ENCODE measurements at regions not wholly inside any gene's neighbourhood (a gene's known extent, or its start where the extent isn't known, plus 50 kb on each side); places are given as distances from the start of the nearest gene placed in this dataset.

GRCh38 chr11:112369916-112370315 lies 109.3 kb upstream of the PLET1 start:
- TF ChIP-seq POLR2A (IDR thresholded peaks at IDR 0.05; ENCODE audit: low read depth, low read length): no peak
- TF ChIP-seq, protein P1, sequence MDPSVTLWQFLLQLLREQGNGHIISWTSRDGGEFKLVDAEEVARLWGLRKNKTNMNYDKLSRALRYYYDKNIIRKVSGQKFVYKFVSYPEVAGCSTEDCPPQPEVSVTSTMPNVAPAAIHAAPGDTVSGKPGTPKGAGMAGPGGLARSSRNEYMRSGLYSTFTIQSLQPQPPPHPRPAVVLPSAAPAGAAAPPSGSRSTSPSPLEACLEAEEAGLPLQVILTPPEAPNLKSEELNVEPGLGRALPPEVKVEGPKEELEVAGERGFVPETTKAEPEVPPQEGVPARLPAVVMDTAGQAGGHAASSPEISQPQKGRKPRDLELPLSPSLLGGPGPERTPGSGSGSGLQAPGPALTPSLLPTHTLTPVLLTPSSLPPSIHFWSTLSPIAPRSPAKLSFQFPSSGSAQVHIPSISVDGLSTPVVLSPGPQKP (IDR thresholded peaks at IDR 0.05; ENCODE audit: borderline replicate concordance, low read depth, low read length): no peak
- TF ChIP-seq RFX5 (IDR thresholded peaks at IDR 0.05; ENCODE audit: low read depth, low read length): no peak
- TF ChIP-seq NFE2L2 (IDR thresholded peaks at IDR 0.05; ENCODE audit: low read depth, low read length): no peak
- TF ChIP-seq CHD1 (IDR thresholded peaks at IDR 0.05; ENCODE audit: low read depth, low read length): no peak
- no peak for TF ChIP-seq MAFK (IDR thresholded peaks at IDR 0.05; ENCODE audit: low read depth, low read length)
- TF ChIP-seq MXI1 (IDR thresholded peaks at IDR 0.05; ENCODE audit: borderline replicate concordance, low read depth, low read length): no peak
- no peak for TF ChIP-seq RCOR1 (IDR thresholded peaks at IDR 0.05; ENCODE audit: insufficient replicate concordance, low read length)
- no peak for TF ChIP-seq CTCF (conservative IDR thresholded peaks at IDR 0.05; ENCODE audit: low read depth, low read length)
- TF ChIP-seq MAZ (IDR thresholded peaks at IDR 0.05; ENCODE audit: borderline replicate concordance, low read depth, low read length): no peak
- TF ChIP-seq, protein P2, sequence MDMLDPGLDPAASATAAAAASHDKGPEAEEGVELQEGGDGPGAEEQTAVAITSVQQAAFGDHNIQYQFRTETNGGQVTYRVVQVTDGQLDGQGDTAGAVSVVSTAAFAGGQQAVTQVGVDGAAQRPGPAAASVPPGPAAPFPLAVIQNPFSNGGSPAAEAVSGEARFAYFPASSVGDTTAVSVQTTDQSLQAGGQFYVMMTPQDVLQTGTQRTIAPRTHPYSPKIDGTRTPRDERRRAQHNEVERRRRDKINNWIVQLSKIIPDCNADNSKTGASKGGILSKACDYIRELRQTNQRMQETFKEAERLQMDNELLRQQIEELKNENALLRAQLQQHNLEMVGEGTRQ (IDR thresholded peaks at IDR 0.05; ENCODE audit: low read depth, low read length): no peak
- TF ChIP-seq CEBPB (IDR thresholded peaks at IDR 0.05; ENCODE audit: low read depth, low read length): no peak
- no peak for TF ChIP-seq SMC3 (IDR thresholded peaks at IDR 0.05; ENCODE audit: low read depth, low read length)
- no peak for TF ChIP-seq RAD21 (IDR thresholded peaks at IDR 0.05; ENCODE audit: low read length)
- TF ChIP-seq FOS (IDR thresholded peaks at IDR 0.05; ENCODE audit: low read depth, low read length): no peak
- no peak for TF ChIP-seq BHLHE40 (IDR thresholded peaks at IDR 0.05; ENCODE audit: low read depth, low read length)
- BruUV-seq (replicated peaks): no TSS peak
- intact Hi-C loops (cut with micrococcal nuclease): loop anchor here (5.0 kb wide), 1 partner anchor 148 kb away; no protein-coding TSS in a partner anchor
- Histone ChIP-seq H2BK5ac (ENCODE audit: low read depth, low read length, poor library complexity, severe bottlenecking) (no peak overlapping the region), H3K27ac (ENCODE audit: insufficient read depth, low read length) (no peak overlapping the region), H4K91ac (ENCODE audit: insufficient read depth, low read depth, low read length) (0 out of 2 replicates have a peak overlapping the region, but pooled peaks have one; percentile 7), H2AK9ac (replicated peaks; ENCODE audit: low read depth, low read length, poor library complexity) (no peak overlapping the region), H3K79me1 (ENCODE audit: low read depth in 1 of 2, low read length in 2 of 2) (no peaks in the 10 kb centered on the region), H3K9me3 (ENCODE audit: control insufficient read depth, insufficient read depth, low read length) (no peaks in the 10 kb centered on the region), H4K8ac (ENCODE audit: low read depth in 2 of 2, low read length in 2 of 2) (no peak overlapping the region), H3K14ac (replicated peaks; ENCODE audit: low read depth, low read length) (0 out of 2 replicates have a peak overlapping the region, but pooled peaks have one; percentile 13), H3K4me2 (ENCODE audit: low read depth, low read length) (no peak overlapping the region), H3K9me1 (ENCODE audit: insufficient read depth, low read length) (peaks cover 15% of the 10 kb centered on the region), H3K27me3 (ENCODE audit: control insufficient read depth, insufficient read depth, low read length) (no peaks in the 10 kb centered on the region), H4K20me1 (ENCODE audit: insufficient read depth, low read length) (no peaks in the 10 kb centered on the region), H2BK15ac (ENCODE audit: low read depth, low read length) (no peak overlapping the region), H2AFZ (replicated peaks; ENCODE audit: low read length, poor library complexity) (no peak overlapping the region), H2AK5ac (ENCODE audit: low read depth, low read length) (no peak overlapping the region), H3K23ac (ENCODE audit: low read depth, low read length) (no peak overlapping the region), H2BK20ac (ENCODE audit: low read depth, low read length) (no peak overlapping the region), H3K36me3 (ENCODE audit: control insufficient read depth, insufficient read depth, low read length) (no peaks in the 10 kb centered on the region), H2BK120ac (ENCODE audit: low read depth, low read length) (no peak overlapping the region), H3K18ac (ENCODE audit: low read depth, low read length) (no peak overlapping the region), H4K5ac (ENCODE audit: low read depth, low read length) (no peak overlapping the region), H3K9ac (ENCODE audit: low read depth, low read length) (no peak overlapping the region), H3K4me3 (ENCODE audit: insufficient read depth, low read depth, low read length) (no peak overlapping the region), H3K4ac (ENCODE audit: low read depth, low read length) (no peak overlapping the region), H3K56ac (ENCODE audit: extremely low read depth, insufficient read depth, low read length) (no peak overlapping the region), H3K4me1 (ENCODE audit: control insufficient read depth, insufficient read depth, low read length) (peaks cover 19% of the 10 kb centered on the region)
- in situ Hi-C loops (cut with MboI; ENCODE audit: low sequenced_read_pairs): loop anchor here (10.0 kb wide), 1 partner anchor 145 kb away; the partner anchor contains the start of gene PTS
- CTCF ChIA-PET: no interaction called here
- POLR2A ChIA-PET (ENCODE audit: unreplicated experiment): interaction anchor here (0.5 kb wide), 1 partner anchor 102 kb away, joined by 3 read pairs; no protein-coding TSS in a partner anchor
- no CpG with 5 or more reads among the region's 5 CpGs for WGBS, 2 experiments (ENCODE audit: extremely low coverage in 2 of 2, insufficient read length in 1 of 2)
- DNase-seq (no peak), ATAC-seq (ENCODE audit: low read depth) (no peak)
- dilution Hi-C loops (cut with HindIII; ENCODE audit: low sequenced_read_pairs, unreplicated experiment): no loop called here
